ENCODE measurements at regions not wholly inside any gene's neighbourhood (a gene's known extent, or its start where the extent isn't known, plus 50 kb on each side); places are given as distances from the start of the nearest gene placed in this dataset.
"Not testable (repeated sequence)": the region's sequence is repeated elsewhere in the genome, so short reads cannot be mapped to it uniquely, and the experiment has no call there.

GRCh38 chr11:44417731-44418455 is 108.0 kb upstream of the ALX4 start:
- DNase-seq (ENCODE audit: low read depth): no peak

- DNase-seq (ENCODE audit: low read depth): no peak
Measured at GRCh38 chr11:44418456-44418830, 108.5 kb upstream of the ALX4 start.

- no peak for DNase-seq (ENCODE audit: low read depth)
Measured at GRCh38 chr11:44421090-44421675, 111.2 kb upstream of the ALX4 start.

- DNase-seq (ENCODE audit: low read depth): no peak
Measured at GRCh38 chr11:44423289-44423688, 113.3 kb upstream of the ALX4 start.

- no peak for DNase-seq (ENCODE audit: low read depth)
Measured at GRCh38 chr11:44424841-44425240, 114.9 kb upstream of the ALX4 start.

- no peak for DNase-seq (ENCODE audit: low read depth)
Measured at GRCh38 chr11:44426119-44426518, 116.2 kb upstream of the ALX4 start.

- DNase-seq (ENCODE audit: low read depth): no peak
Measured at GRCh38 chr11:44426958-44427357, 117.0 kb upstream of the ALX4 start.

- peak; percentile 25 for DNase-seq (ENCODE audit: low read depth)
Measured at GRCh38 chr11:44427432-44427831, 117.5 kb upstream of the ALX4 start.

GRCh38 chr11:44430140-44430539 is 120.2 kb upstream of the ALX4 start:
- DNase-seq (ENCODE audit: low read depth): no peak

GRCh38 chr11:44434191-44434590 is 124.3 kb upstream of the ALX4 start:
- no peak for DNase-seq (ENCODE audit: low read depth)

- no peak for DNase-seq (ENCODE audit: low read depth)
Measured at GRCh38 chr11:44437122-44437521, 127.2 kb upstream of the ALX4 start.

GRCh38 chr11:44442893-44443673 is 122.4 kb upstream of the CD82 start:
- not testable (repeated sequence) for DNase-seq (ENCODE audit: low read depth)

- no peak for DNase-seq (ENCODE audit: low read depth)
Measured at GRCh38 chr11:44443836-44444769, 121.4 kb upstream of the CD82 start.

- DNase-seq (ENCODE audit: low read depth): no peak
Measured at GRCh38 chr11:44444770-44445321, 120.6 kb upstream of the CD82 start.

GRCh38 chr11:44445500-44446365 is 119.7 kb upstream of the CD82 start:
- peak; percentile 30 for DNase-seq (ENCODE audit: low read depth)

- no peak for DNase-seq (ENCODE audit: low read depth)
Measured at GRCh38 chr11:44446366-44446762, 119.1 kb upstream of the CD82 start.

GRCh38 chr11:44446996-44447771 is 118.3 kb upstream of the CD82 start:
- DNase-seq (ENCODE audit: low read depth): no peak

- DNase-seq (ENCODE audit: low read depth): no peak
Measured at GRCh38 chr11:44450295-44450932, 115.0 kb upstream of the CD82 start.

- no peak for DNase-seq (ENCODE audit: low read depth)
Measured at GRCh38 chr11:44451706-44452105, 113.8 kb upstream of the CD82 start.

All from Daoy (cell line).